ENCODE measurements at regions not wholly inside any gene's neighbourhood (a gene's known extent, or its start where the extent isn't known, plus 50 kb on each side); places are given as distances from the start of the nearest gene placed in this dataset.

DNA sequence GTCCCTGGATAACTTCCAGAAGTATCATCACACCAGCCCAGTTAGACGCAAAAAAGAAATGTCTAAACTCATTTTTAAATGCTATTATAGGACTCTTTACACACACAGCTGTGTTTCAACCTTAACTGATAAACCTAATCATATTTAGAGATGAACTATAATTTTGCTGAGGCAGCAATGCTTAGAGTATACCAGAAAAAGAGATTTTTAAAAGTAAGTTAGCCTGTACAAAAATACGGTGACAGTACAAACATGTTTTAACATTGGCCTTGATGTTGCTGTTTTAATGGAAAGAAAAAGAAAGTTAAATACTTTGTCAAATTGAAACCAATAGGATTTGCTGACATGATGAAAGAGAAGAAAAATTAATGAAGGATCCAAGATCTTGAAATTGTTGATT, 1341.2 kb upstream of the CDH6 start:
- no peak overlapping the region for H2BK15ac ChIP-seq (ENCODE audit: low read depth, low read length)
- H2AFZ ChIP-seq (ENCODE audit: low read length): no peak overlapping the region
- H3K4me1 ChIP-seq (ENCODE audit: insufficient read depth, low read length): no peaks in the 10 kb centered on the region
- Mint-ChIP-seq H3K4me1 (peaks cover 0 to 2% of the 10 kb centered on the region in 2 experiments; a peak in 1 of 4 replicates), H3K36me3 (ENCODE audit: insufficient read depth in 1 of 3, low read depth in 3 of 3) (no peaks in the 10 kb centered on the region), H3K9me3 (peaks cover 0 to 4% of the 10 kb centered on the region in 2 experiments; a peak in 2 of 5 replicates), H3K4me3 (no peak overlapping the region), H3K27ac (no peak overlapping the region), H3K27me3 (ENCODE audit: low read depth) (no peaks in the 10 kb centered on the region)
- no peak overlapping the region for H3K4ac ChIP-seq (ENCODE audit: low read depth, low read length)
- H4K5ac ChIP-seq (ENCODE audit: insufficient read length, low read depth, low read length): no peak overlapping the region
- H3K9me3 ChIP-seq (ENCODE audit: control insufficient read depth, low read depth, low read length): no peaks in the 10 kb centered on the region
- no peak overlapping the region for H2BK120ac ChIP-seq (ENCODE audit: low read depth, low read length, poor library complexity, severe bottlenecking)
- no peaks in the 10 kb centered on the region for H3K79me1 ChIP-seq (ENCODE audit: insufficient read depth, low read depth, low read length, poor library complexity, severe bottlenecking)
- no peak overlapping the region for H2BK12ac ChIP-seq (ENCODE audit: insufficient read length, low read depth, low read length)
- H4K20me1 ChIP-seq (ENCODE audit: control insufficient read depth, insufficient read depth, insufficient read length): no peaks in the 10 kb centered on the region
- no peak overlapping the region for H3K9ac ChIP-seq (ENCODE audit: extremely low read depth, insufficient read length, low read length)
- DNase-seq: no peak
- H3K18ac ChIP-seq (ENCODE audit: insufficient read length, low read depth, low read length): no peak overlapping the region
- H2BK20ac ChIP-seq (ENCODE audit: low read depth, low read length, poor library complexity, severe bottlenecking): no peak overlapping the region
- no peaks in the 10 kb centered on the region for H3K27me3 ChIP-seq (ENCODE audit: insufficient read depth, low read length)
- no peaks in the 10 kb centered on the region for H3K79me2 ChIP-seq (ENCODE audit: insufficient read depth, low read length)
- no peak overlapping the region for H3K14ac ChIP-seq (ENCODE audit: insufficient read depth, low read length)
- no peak overlapping the region for H3T11ph ChIP-seq (ENCODE audit: low read length)
- no peaks in the 10 kb centered on the region for H3K23me2 ChIP-seq (ENCODE audit: insufficient read length, low read depth, low read length, poor library complexity, severe bottlenecking)
- H2AK5ac ChIP-seq (ENCODE audit: insufficient read length, low read length): no peak overlapping the region
- H3K56ac ChIP-seq (ENCODE audit: insufficient read length, low read depth, low read length): no peak overlapping the region
- H2BK5ac ChIP-seq (ENCODE audit: insufficient read length, low read length): no peak overlapping the region
- TF ChIP-seq, protein P1, sequence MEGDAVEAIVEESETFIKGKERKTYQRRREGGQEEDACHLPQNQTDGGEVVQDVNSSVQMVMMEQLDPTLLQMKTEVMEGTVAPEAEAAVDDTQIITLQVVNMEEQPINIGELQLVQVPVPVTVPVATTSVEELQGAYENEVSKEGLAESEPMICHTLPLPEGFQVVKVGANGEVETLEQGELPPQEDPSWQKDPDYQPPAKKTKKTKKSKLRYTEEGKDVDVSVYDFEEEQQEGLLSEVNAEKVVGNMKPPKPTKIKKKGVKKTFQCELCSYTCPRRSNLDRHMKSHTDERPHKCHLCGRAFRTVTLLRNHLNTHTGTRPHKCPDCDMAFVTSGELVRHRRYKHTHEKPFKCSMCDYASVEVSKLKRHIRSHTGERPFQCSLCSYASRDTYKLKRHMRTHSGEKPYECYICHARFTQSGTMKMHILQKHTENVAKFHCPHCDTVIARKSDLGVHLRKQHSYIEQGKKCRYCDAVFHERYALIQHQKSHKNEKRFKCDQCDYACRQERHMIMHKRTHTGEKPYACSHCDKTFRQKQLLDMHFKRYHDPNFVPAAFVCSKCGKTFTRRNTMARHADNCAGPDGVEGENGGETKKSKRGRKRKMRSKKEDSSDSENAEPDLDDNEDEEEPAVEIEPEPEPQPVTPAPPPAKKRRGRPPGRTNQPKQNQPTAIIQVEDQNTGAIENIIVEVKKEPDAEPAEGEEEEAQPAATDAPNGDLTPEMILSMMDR (conservative IDR thresholded peaks at IDR 0.05): no peak
- H4K8ac ChIP-seq (replicated peaks; ENCODE audit: insufficient read length, low read depth, low read length): no peak overlapping the region
- H3K4me2 ChIP-seq (ENCODE audit: insufficient read depth, insufficient read length, low read length): no peak overlapping the region
- H3K27ac ChIP-seq (ENCODE audit: insufficient read length, low read depth, low read length): no peak overlapping the region
- no CpG with 5 or more reads among the region's 2 CpGs for WGBS (ENCODE audit: extremely low coverage, insufficient read length, low lambda C conversion rate)
- no peak overlapping the region for H4K91ac ChIP-seq (ENCODE audit: insufficient read length, low read depth, low read length)
- no peak overlapping the region for H3K23ac ChIP-seq (ENCODE audit: insufficient read length, low read depth, low read length)

Data from H9 (cell line).